RWPE2 (cell line): ENCODE measurements at regions not wholly inside any gene's neighbourhood (a gene's known extent, or its start where the extent isn't known, plus 50 kb on each side); places are given as distances from the start of the nearest gene placed in this dataset.
"Not testable (repeated sequence)": the region's sequence is repeated elsewhere in the genome, so short reads cannot be mapped to it uniquely, and the experiment has no call there.

Experiments used
- ATAC-seq: fragments of 200-7000 bp; cut with Tn5 transposase; 3 replicates; pipeline ENCODE4 v1.9.1; 2021; ENCODE audit warnings: low read depth
- DNase-seq: peaks from one replicate; pipeline ENCODE4 v3.0.0-alpha.2; 2020; ENCODE audit warnings: low spot score
- H3K27ac ChIP-seq: fragments of 450-650 bp; 2 replicates; pipeline ENCODE4 v1.5.1; 2017; ENCODE audit warnings: mild to moderate bottlenecking; ENCODE audit not compliant: poor library complexity, severe bottlenecking
- H3K27me3 ChIP-seq: fragments of 250-450 bp; sonication (Bioruptor Pico); 2 replicates; pipeline ENCODE4 v1.5.1; 2021; ENCODE audit warnings: mild to moderate bottlenecking, moderate library complexity; ENCODE audit not compliant: insufficient read depth, poor library complexity, severe bottlenecking
- H3K36me3 ChIP-seq: fragments of 250-450 bp; sonication (Bioruptor Pico); 2 replicates; pipeline ENCODE4 v1.5.1; 2020; ENCODE audit warnings: low read depth, mild to moderate bottlenecking, moderate library complexity
- H3K4me1 ChIP-seq: fragments of 250-450 bp; sonication (Bioruptor Pico); 2 replicates; pipeline ENCODE4 v1.5.1; 2021; ENCODE audit warnings: mild to moderate bottlenecking, moderate library complexity; ENCODE audit not compliant: insufficient read depth, poor library complexity, severe bottlenecking
- H3K4me3 ChIP-seq: fragments of 250-450 bp; sonication (Bioruptor Pico); 2 replicates; pipeline ENCODE4 v1.5.1; 2021; ENCODE audit warnings: mild to moderate bottlenecking, moderate library complexity; ENCODE audit not compliant: severe bottlenecking
- H3K9me3 ChIP-seq: fragments of 250-450 bp; sonication (Bioruptor Pico); 2 replicates; pipeline ENCODE4 v1.5.1; 2021; ENCODE audit warnings: mild to moderate bottlenecking, moderate library complexity; ENCODE audit not compliant: severe bottlenecking
- TF ChIP-seq, protein P1 (sequence below): fragments of 450-650 bp; IDR thresholded peaks from one replicate; pipeline ENCODE4 v1.5.1; 2017; ENCODE audit warnings: mild to moderate bottlenecking, moderate library complexity; ENCODE audit not compliant: poor library complexity, severe bottlenecking

GRCh38 chrX:150229481-150229880 is 133.6 kb upstream of the MAMLD1 start:
- DNase-seq (no peak), ATAC-seq (no peak)
- TF ChIP-seq, protein P1, sequence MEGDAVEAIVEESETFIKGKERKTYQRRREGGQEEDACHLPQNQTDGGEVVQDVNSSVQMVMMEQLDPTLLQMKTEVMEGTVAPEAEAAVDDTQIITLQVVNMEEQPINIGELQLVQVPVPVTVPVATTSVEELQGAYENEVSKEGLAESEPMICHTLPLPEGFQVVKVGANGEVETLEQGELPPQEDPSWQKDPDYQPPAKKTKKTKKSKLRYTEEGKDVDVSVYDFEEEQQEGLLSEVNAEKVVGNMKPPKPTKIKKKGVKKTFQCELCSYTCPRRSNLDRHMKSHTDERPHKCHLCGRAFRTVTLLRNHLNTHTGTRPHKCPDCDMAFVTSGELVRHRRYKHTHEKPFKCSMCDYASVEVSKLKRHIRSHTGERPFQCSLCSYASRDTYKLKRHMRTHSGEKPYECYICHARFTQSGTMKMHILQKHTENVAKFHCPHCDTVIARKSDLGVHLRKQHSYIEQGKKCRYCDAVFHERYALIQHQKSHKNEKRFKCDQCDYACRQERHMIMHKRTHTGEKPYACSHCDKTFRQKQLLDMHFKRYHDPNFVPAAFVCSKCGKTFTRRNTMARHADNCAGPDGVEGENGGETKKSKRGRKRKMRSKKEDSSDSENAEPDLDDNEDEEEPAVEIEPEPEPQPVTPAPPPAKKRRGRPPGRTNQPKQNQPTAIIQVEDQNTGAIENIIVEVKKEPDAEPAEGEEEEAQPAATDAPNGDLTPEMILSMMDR = no peak
- no peaks in the 10 kb centered on the region for H3K27me3 ChIP-seq
- no peaks in the 10 kb centered on the region for H3K36me3 ChIP-seq
- no peak overlapping the region for H3K27ac ChIP-seq
- H3K4me1 ChIP-seq = no peaks in the 10 kb centered on the region
- H3K9me3 ChIP-seq = no peaks in the 10 kb centered on the region
- H3K4me3 ChIP-seq = no peak overlapping the region

GRCh38 chrX:150230952-150231351 is 132.2 kb upstream of the MAMLD1 start:
- not testable (repeated sequence) for H3K4me1 ChIP-seq, ATAC-seq, DNase-seq, H3K4me3 ChIP-seq, H3K27ac ChIP-seq, H3K27me3 ChIP-seq, H3K36me3 ChIP-seq, H3K9me3 ChIP-seq

DNA sequence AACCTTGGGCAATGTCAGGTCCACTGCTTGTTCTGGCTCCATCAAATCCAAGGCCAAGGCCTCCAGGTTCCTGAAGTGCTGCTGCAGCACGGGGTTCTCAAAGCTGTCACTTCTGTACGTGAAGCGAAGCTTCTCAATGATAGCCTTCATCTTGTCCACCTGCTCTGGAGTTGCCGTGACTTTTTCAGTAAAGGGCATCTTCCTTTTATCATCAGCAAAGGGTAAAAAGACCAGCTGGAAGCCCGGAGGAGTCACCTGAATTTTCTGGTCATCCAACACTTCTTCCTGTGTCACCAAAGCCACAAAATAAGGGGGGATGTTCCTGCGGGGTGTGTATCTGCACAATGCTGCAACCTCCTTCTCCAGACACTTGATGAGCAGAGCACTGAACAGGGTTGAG is 131.7 kb upstream of the MAMLD1 start:
- not testable (repeated sequence) for H3K4me1 ChIP-seq, ATAC-seq, H3K9me3 ChIP-seq, H3K4me3 ChIP-seq, H3K27me3 ChIP-seq, DNase-seq, H3K27ac ChIP-seq, H3K36me3 ChIP-seq

DNA sequence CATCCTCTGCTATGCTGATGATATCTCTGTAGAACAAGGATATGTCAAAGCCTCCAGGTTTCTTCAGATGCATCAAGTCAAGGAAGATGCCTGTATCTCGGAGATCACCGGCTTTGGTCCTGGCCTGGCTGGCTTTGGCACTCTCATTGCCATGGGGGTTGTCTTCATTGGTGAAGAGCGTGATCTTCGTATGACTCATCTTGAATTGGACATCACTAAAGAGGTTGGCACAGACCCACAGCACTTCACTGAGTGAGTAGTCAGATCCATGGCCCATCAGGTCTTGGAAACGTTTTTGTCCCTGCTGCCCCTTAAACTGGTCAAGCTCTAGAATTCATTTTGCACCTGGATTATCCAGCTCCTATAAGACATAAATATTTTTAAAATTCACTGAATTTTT is 130.9 kb upstream of the MAMLD1 start:
- not testable (repeated sequence) for H3K36me3 ChIP-seq, DNase-seq, H3K9me3 ChIP-seq, H3K27me3 ChIP-seq, H3K4me3 ChIP-seq, ATAC-seq, H3K27ac ChIP-seq, H3K4me1 ChIP-seq

DNA sequence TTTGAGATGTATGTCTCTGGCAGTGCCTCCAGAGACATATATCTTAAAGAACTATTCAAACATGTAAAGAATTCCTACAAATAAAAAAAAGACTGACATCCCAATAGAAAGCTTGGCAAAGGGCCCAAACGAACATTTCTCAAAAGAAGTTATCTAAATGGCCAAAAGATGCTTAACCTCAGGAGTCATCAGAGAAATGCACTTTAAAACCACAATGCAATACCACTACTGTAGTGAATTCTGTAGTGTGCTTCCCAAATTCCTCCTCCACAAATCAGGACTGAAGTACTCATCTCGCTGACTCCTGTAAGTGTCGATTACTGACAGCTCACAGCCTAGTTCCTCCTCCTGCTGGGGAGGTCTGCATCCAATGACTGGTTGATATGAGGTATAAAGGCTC is 129.0 kb upstream of the MAMLD1 start:
- TF ChIP-seq, protein P1 = no peak
- H3K27ac ChIP-seq = no peak overlapping the region
- no peaks in the 10 kb centered on the region for H3K4me1 ChIP-seq
- DNase-seq (no peak), ATAC-seq (no peak)
- no peak overlapping the region for H3K4me3 ChIP-seq
- H3K27me3 ChIP-seq = no peaks in the 10 kb centered on the region
- H3K9me3 ChIP-seq = no peaks in the 10 kb centered on the region
- H3K36me3 ChIP-seq = no peaks in the 10 kb centered on the region

DNA sequence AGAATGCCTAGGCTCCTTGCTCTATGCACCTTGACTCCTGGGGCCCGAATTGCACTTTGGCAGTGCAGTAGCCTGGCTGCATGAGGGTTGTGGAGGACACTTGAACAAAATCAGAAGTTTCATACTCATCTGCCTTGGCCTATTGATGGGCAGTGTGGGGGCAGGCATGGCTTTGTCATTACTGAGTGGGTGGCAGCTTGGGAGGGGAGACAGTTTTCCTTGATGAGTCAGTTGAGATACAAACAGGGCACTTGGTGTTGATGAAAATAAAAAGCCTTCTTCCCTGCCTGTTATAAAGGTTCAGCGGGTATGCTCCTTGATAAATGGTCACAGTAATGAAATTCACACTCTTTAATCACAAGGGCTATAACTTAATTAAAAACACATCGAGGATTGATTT is 126.8 kb upstream of the MAMLD1 start:
- Histone ChIP-seq H3K4me3 (no peak overlapping the region), H3K27me3 (no peaks in the 10 kb centered on the region), H3K27ac (no peak overlapping the region), H3K36me3 (no peaks in the 10 kb centered on the region), H3K9me3 (no peaks in the 10 kb centered on the region), H3K4me1 (no peaks in the 10 kb centered on the region)
- TF ChIP-seq, protein P1 = no peak
- DNase-seq (no peak), ATAC-seq (no peak)
